ENCODE measurements at regions not wholly inside any gene's neighbourhood (a gene's known extent, or its start where the extent isn't known, plus 50 kb on each side); places are given as distances from the start of the nearest gene placed in this dataset.

DNA sequence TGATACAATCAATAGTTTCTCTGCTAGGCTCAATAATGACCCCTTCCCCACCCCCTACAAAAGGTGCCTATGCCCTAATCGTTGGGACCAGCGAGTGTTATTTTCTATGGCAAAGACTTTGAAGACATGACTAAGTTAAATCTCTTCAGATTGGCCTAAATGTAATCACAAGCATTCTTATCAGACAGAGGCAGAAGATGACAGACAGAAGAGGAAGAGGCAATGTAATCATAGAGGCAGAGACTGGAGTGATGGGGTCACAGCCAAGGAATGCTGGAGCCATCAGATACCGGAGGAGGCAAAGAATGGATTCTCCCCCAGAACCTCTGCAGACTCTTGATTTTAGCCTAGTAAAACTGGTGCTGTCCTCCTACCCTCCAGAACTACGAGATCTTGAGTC lies 159.3 kb downstream of the EDN1 start:
- Mint-ChIP-seq H3K9me3 (peaks cover 18% of the 10 kb centered on the region), H3K36me3 (ENCODE audit: low read depth) (peaks cover 8% of the 10 kb centered on the region), H3K4me3 (no peak overlapping the region), H3K4me1 (ENCODE audit: low read depth) (no peaks in the 10 kb centered on the region; the same call in 1 of the 2 replicates), H3K27ac (no peak overlapping the region), H3K27me3 (ENCODE audit: insufficient read depth) (peaks cover 11% of the 10 kb centered on the region)
- DNase-seq = no peak
- no peak for TF ChIP-seq CTCF (IDR thresholded peaks at IDR 0.05)

GRCh38 chr6:12450467-12450866 lies 160.3 kb downstream of the EDN1 start:
- no peak overlapping the region for H3K4me3 Mint-ChIP-seq
- no peak overlapping the region for H3K27ac Mint-ChIP-seq
- H3K9me3 Mint-ChIP-seq = peaks cover 21% of the 10 kb centered on the region
- no peak for TF ChIP-seq CTCF (IDR thresholded peaks at IDR 0.05)
- DNase-seq = no peak
- H3K27me3 Mint-ChIP-seq (ENCODE audit: insufficient read depth) = peaks cover 12% of the 10 kb centered on the region
- peaks cover 8% of the 10 kb centered on the region for H3K36me3 Mint-ChIP-seq (ENCODE audit: low read depth)
- no peaks in the 10 kb centered on the region; the same call in 1 of the 2 replicates for H3K4me1 Mint-ChIP-seq (ENCODE audit: low read depth)

DNA sequence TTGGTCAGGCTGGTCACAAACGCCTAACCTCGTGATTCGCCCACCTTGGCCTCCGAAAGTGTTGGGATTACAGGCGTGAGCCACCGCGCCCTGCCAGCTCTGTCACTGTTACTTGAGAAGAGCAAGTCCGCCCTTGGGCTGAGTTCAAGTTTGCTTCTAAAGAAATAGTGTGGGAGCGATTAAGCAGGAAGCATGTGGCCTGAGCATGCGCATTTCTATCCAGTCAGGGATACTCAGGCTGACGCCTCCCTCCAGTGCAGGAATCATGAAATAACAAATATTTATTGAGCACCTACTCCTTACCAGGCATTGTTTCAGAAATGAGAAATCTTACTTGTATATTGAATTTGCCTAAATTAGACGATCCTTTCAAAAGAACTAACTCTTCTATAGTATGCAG lies 166.2 kb downstream of the EDN1 start:
- no peak overlapping the region for H3K27ac Mint-ChIP-seq
- no peak for TF ChIP-seq CTCF (IDR thresholded peaks at IDR 0.05)
- no peaks in the 10 kb centered on the region for H3K4me1 Mint-ChIP-seq (ENCODE audit: low read depth)
- peaks cover 21% of the 10 kb centered on the region for H3K9me3 Mint-ChIP-seq
- peaks cover 5% of the 10 kb centered on the region for H3K27me3 Mint-ChIP-seq (ENCODE audit: insufficient read depth)
- DNase-seq = no peak
- H3K4me3 Mint-ChIP-seq = no peak overlapping the region
- peaks cover 8% of the 10 kb centered on the region for H3K36me3 Mint-ChIP-seq (ENCODE audit: low read depth)

- H3K9me3 Mint-ChIP-seq = peaks cover 21% of the 10 kb centered on the region
- no peak for TF ChIP-seq CTCF (IDR thresholded peaks at IDR 0.05)
- no peak overlapping the region for H3K4me3 Mint-ChIP-seq
- H3K27ac Mint-ChIP-seq = no peak overlapping the region
- peaks cover 8% of the 10 kb centered on the region for H3K36me3 Mint-ChIP-seq (ENCODE audit: low read depth)
- no peak for DNase-seq
- H3K27me3 Mint-ChIP-seq (ENCODE audit: insufficient read depth) = peaks cover 5% of the 10 kb centered on the region
- no peaks in the 10 kb centered on the region for H3K4me1 Mint-ChIP-seq (ENCODE audit: low read depth)
Observed at GRCh38 chr6:12457094-12457493, 166.9 kb downstream of the EDN1 start.

DNA sequence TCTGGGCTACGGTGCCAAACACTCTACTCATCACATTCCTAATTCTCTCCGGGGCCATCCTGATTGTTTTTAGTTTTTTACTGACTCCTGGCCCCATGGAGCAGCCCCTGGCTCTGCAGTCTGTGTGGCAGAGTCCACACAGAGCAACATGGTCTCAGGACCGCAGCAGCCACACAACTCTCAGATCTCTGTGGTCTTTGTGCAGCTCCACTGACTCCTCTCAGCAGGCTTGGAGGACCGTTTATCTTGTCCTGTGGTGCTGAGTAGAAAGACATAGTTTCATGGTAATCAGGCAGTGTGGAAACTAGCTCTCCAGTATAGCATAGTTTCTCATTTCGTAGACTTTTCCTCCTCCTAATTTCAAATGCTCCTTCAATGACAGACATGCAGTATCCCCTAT lies 168.4 kb downstream of the EDN1 start:
- DNase-seq = no peak
- no peaks in the 10 kb centered on the region for H3K4me1 Mint-ChIP-seq (ENCODE audit: low read depth)
- H3K36me3 Mint-ChIP-seq (ENCODE audit: low read depth) = peaks cover 3% of the 10 kb centered on the region
- H3K27me3 Mint-ChIP-seq (ENCODE audit: insufficient read depth) = peaks cover 5% of the 10 kb centered on the region
- no peak overlapping the region for H3K27ac Mint-ChIP-seq
- TF ChIP-seq CTCF (IDR thresholded peaks at IDR 0.05) = no peak
- H3K9me3 Mint-ChIP-seq = peaks cover 11% of the 10 kb centered on the region
- no peak overlapping the region for H3K4me3 Mint-ChIP-seq

All from HFFc6 (cell line).